Mucosa of descending colon (tissue), 3 donors: ENCODE measurements at regions not wholly inside any gene's neighbourhood (a gene's known extent, or its start where the extent isn't known, plus 50 kb on each side); places are given as distances from the start of the nearest gene placed in this dataset.

Source experiments
- ATAC-seq: fragments of 200-7000 bp; cut with Tn5 transposase; one replicate; pipeline ENCODE4 v1.9.1; 2020; ENCODE audit warnings: mild to moderate bottlenecking, moderate library complexity
- DNase-seq, 3 donors: peaks; one replicate each; pipeline ENCODE4 v3.0.0-alpha.2; 2020
- H3K36me3 ChIP-seq: fragments of 200-600 bp; one replicate; pipeline ENCODE4 v1.8.0; 2021; ENCODE audit warnings: low read depth, mild to moderate bottlenecking
- H3K4me1 ChIP-seq: fragments of 200-600 bp; one replicate; pipeline ENCODE4 v1.8.0; 2021; ENCODE audit warnings: low read depth, mild to moderate bottlenecking
- H3K4me3 ChIP-seq: fragments of 200-600 bp; one replicate; pipeline ENCODE4 v1.8.0; 2021; ENCODE audit warnings: mild to moderate bottlenecking
- H3K9me3 ChIP-seq: fragments of 200-600 bp; one replicate; pipeline ENCODE4 v1.8.0; 2021; ENCODE audit warnings: mild to moderate bottlenecking
- intact Hi-C, 2 donors: fragments of 100-400 bp; cut with DNase I in 1 of 2; cut with micrococcal nuclease in 1 of 2; formaldehyde crosslinking; loops; one replicate each; pipeline versions ENCODE4 v1.11.0 to v1.11.1; 2022; cut with DNase I, micrococcal nuclease
- TF ChIP-seq, protein P1 (sequence below): fragments of 200-600 bp; IDR thresholded peaks from one replicate; pipeline ENCODE4 v1.8.0; 2022; ENCODE audit warnings: antibody characterized with exemption, mild to moderate bottlenecking
- donor health status: DM: no; HTN: no; CAD: no; lungs with moderate emphysema.
- donor health status: DM: no; HTN: no; CAD: no.
- donor health status: DM: no; HTN: yes; CAD: no.

- TF ChIP-seq, protein P1, sequence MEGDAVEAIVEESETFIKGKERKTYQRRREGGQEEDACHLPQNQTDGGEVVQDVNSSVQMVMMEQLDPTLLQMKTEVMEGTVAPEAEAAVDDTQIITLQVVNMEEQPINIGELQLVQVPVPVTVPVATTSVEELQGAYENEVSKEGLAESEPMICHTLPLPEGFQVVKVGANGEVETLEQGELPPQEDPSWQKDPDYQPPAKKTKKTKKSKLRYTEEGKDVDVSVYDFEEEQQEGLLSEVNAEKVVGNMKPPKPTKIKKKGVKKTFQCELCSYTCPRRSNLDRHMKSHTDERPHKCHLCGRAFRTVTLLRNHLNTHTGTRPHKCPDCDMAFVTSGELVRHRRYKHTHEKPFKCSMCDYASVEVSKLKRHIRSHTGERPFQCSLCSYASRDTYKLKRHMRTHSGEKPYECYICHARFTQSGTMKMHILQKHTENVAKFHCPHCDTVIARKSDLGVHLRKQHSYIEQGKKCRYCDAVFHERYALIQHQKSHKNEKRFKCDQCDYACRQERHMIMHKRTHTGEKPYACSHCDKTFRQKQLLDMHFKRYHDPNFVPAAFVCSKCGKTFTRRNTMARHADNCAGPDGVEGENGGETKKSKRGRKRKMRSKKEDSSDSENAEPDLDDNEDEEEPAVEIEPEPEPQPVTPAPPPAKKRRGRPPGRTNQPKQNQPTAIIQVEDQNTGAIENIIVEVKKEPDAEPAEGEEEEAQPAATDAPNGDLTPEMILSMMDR: no peak
- H3K9me3 ChIP-seq: no peaks in the 10 kb centered on the region
- DNase-seq: no peak
- H3K36me3 ChIP-seq: no peaks in the 10 kb centered on the region
- intact Hi-C loops: no loop called here
- H3K4me1 ChIP-seq: no peaks in the 10 kb centered on the region
- no peak for ATAC-seq
- no peak overlapping the region for H3K4me3 ChIP-seq
These were observed 289.4 kb upstream of the CXCR4 start for GRCh38 chr2:136407117-136407951.

- intact Hi-C loops: no loop called here
- Histone ChIP-seq H3K4me3 (no peak overlapping the region), H3K36me3 (no peaks in the 10 kb centered on the region), H3K4me1 (no peaks in the 10 kb centered on the region), H3K9me3 (no peaks in the 10 kb centered on the region)
- TF ChIP-seq, protein P1: no peak
- ATAC-seq: no peak
- no peak for DNase-seq
These were observed 287.0 kb upstream of the CXCR4 start for GRCh38 chr2:136404925-136405324.

- no peaks in the 10 kb centered on the region for H3K4me1 ChIP-seq
- TF ChIP-seq, protein P1: no peak
- DNase-seq: no peak
- H3K9me3 ChIP-seq: no peaks in the 10 kb centered on the region
- intact Hi-C loops: no loop called here
- no peak overlapping the region for H3K4me3 ChIP-seq
- no peaks in the 10 kb centered on the region for H3K36me3 ChIP-seq
- no peak for ATAC-seq
These were observed 286.2 kb upstream of the CXCR4 start for GRCh38 chr2:136404176-136404575.

- DNase-seq (no peak), ATAC-seq (no peak)
- intact Hi-C loops: no loop called here
- TF ChIP-seq, protein P1: no peak
- H3K36me3 ChIP-seq: no peaks in the 10 kb centered on the region
- no peaks in the 10 kb centered on the region for H3K4me1 ChIP-seq
- H3K4me3 ChIP-seq: no peak overlapping the region
- H3K9me3 ChIP-seq: no peaks in the 10 kb centered on the region
These were observed 284.3 kb upstream of the CXCR4 start for GRCh38 chr2:136402281-136402680.

GRCh38 chr2:136399667-136400289, 281.8 kb upstream of the CXCR4 start:
- Histone ChIP-seq H3K4me3 (no peak overlapping the region), H3K36me3 (no peaks in the 10 kb centered on the region), H3K4me1 (no peaks in the 10 kb centered on the region), H3K9me3 (no peaks in the 10 kb centered on the region)
- intact Hi-C loops: no loop called here
- DNase-seq: no peak
- TF ChIP-seq, protein P1: no peak
- ATAC-seq: no peak
